ELR (cell line): ENCODE measurements at regions not wholly inside any gene's neighbourhood (a gene's known extent, or its start where the extent isn't known, plus 50 kb on each side); places are given as distances from the start of the nearest gene placed in this dataset.

ENCODE experiments used
- DNase-seq: peaks from one replicate; pipeline ENCODE4 v3.0.0-alpha.2; 2015; ENCODE audit warnings: low read depth

GRCh38 chr3:127396473-127396872 is 108.6 kb upstream of the PRR20G start:
- no peak for DNase-seq

GRCh38 chr3:127395663-127396355 is 108.0 kb upstream of the PRR20G start:
- no peak for DNase-seq

GRCh38 chr3:127394984-127395662 is 107.3 kb upstream of the PRR20G start:
- no peak for DNase-seq

GRCh38 chr3:127394031-127394430 is 106.2 kb upstream of the PRR20G start:
- DNase-seq, result no peak

- no peak for DNase-seq
These were observed 105.4 kb upstream of the PRR20G start for GRCh38 chr3:127393131-127393820.

GRCh38 chr3:127392156-127392490 is 104.3 kb upstream of the PRR20G start:
- no peak for DNase-seq

- DNase-seq, result no peak
These were observed 103.8 kb upstream of the PRR20G start for GRCh38 chr3:127391436-127392155.

GRCh38 chr3:127390365-127391025 is 102.6 kb upstream of the PRR20G start:
- no peak for DNase-seq

GRCh38 chr3:127389913-127390312 is 102.1 kb upstream of the PRR20G start:
- no peak for DNase-seq

GRCh38 chr3:127389420-127389819 is 101.6 kb upstream of the PRR20G start:
- peak; percentile 54 for DNase-seq

GRCh38 chr3:127388427-127388826 is 100.6 kb upstream of the PRR20G start:
- no peak for DNase-seq

GRCh38 chr3:127387556-127388153 is 99.8 kb upstream of the PRR20G start:
- no peak for DNase-seq

- DNase-seq, result no peak
These were observed 99.3 kb upstream of the PRR20G start for GRCh38 chr3:127387119-127387518.

- DNase-seq, result no peak
These were observed 98.6 kb upstream of the PRR20G start for GRCh38 chr3:127386490-127386889.

GRCh38 chr3:127385540-127385870 is 97.7 kb upstream of the PRR20G start:
- no peak for DNase-seq

GRCh38 chr3:127384717-127385539 is 97.1 kb upstream of the PRR20G start:
- DNase-seq, result no peak

- no peak for DNase-seq
These were observed 95.9 kb upstream of the PRR20G start for GRCh38 chr3:127383656-127384179.

GRCh38 chr3:127377801-127378655 is 90.2 kb upstream of the PRR20G start:
- DNase-seq, result no peak

- DNase-seq, result no peak
These were observed 87.5 kb upstream of the PRR20G start for GRCh38 chr3:127375151-127375930.
